ENCODE measurements at regions not wholly inside any gene's neighbourhood (a gene's known extent, or its start where the extent isn't known, plus 50 kb on each side); places are given as distances from the start of the nearest gene placed in this dataset.
A peak's percentile ranks its signal among the peaks of the same experiment; 100 is the strongest.
"Not testable (repeated sequence)": the region's sequence is repeated elsewhere in the genome, so short reads cannot be mapped to it uniquely, and the experiment has no call there.

DNA sequence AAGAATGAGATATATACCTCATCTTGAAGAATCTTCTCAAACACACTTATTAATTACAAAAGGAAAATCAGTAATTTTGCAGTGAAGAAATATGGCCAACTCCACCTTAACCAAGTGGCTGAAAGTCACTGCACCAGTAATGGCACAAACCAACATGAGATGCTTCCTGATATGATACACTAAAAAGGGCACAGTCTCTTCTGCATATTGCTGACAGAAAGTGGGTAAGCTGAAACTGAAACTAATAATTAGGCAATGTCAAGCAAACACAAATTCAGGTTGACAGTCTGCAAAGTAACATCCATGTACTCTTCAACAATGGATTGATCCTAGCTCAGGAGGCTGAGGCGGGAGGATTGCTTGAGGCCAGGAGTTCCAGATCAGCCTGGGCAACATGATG lies 56.1 kb downstream of the ZNF22 start:
- H4K20me1 ChIP-seq (ENCODE audit: control insufficient read depth, extremely low read depth, insufficient read depth, low read length); H3K9ac ChIP-seq (ENCODE audit: control insufficient read depth, extremely low read depth, insufficient read depth, low read length); H3K9me3 ChIP-seq (ENCODE audit: control insufficient read depth, low read depth, low read length); H3K4me3 ChIP-seq (ENCODE audit: control insufficient read depth in 2 of 3, extremely low read depth in 1 of 3, insufficient read depth in 2 of 3, low read depth in 1 of 3, low read length in 3 of 3); H3K79me2 ChIP-seq (ENCODE audit: control insufficient read depth, insufficient read depth, low read length); FAIRE-seq; H3K27me3 ChIP-seq (ENCODE audit: control insufficient read depth, extremely low read depth, insufficient read depth, low read length); H3K9me1 ChIP-seq (ENCODE audit: control insufficient read depth, extremely low read depth, insufficient read depth, low read length); H2AFZ ChIP-seq (ENCODE audit: control insufficient read depth, low read length); dilution Hi-C loops (cut with MboI; ENCODE audit: extremely low pct_ligation_motif_present, low sequenced_read_pairs); H3K27ac ChIP-seq (ENCODE audit: control insufficient read depth, insufficient read depth, low read length); H3K4me2 ChIP-seq (ENCODE audit: control insufficient read depth, extremely low read depth, insufficient read depth, low read depth, low read length); H3K36me3 ChIP-seq (ENCODE audit: control insufficient read depth in 2 of 2, extremely low read depth in 1 of 2, insufficient read depth in 2 of 2, low read length in 2 of 2); DNase-seq (ENCODE audit: low read depth, low spot score): not testable (repeated sequence)
- H3K4me1 ChIP-seq (ENCODE audit: control insufficient read depth, extremely low read depth, insufficient read depth, low read length) = peaks cover 11% of the 10 kb centered on the region

DNA sequence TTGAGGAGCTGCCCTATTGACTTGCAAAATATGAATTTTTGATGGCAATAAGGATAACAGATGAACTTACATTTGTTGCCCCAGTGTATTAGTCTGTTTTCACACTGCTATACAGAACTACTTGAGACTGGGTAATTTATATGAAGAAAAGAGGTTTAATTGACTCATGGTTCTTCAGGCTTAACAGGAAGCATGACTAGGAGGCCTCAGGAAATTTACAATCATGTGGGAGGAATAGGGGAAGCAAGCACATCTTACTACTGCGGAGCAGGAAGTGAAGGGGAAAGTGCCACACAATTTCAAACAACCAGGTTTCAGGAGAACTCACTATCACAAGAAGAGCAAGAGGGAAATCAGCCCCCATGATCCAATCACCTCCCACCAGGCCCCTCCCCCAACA lies 57.9 kb downstream of the ZNF22 start:
- dilution Hi-C loops (cut with MboI; ENCODE audit: extremely low pct_ligation_motif_present, low sequenced_read_pairs) = no loop called here
- Histone ChIP-seq H3K36me3 (ENCODE audit: control insufficient read depth in 2 of 2, extremely low read depth in 1 of 2, insufficient read depth in 2 of 2, low read length in 2 of 2) (no peaks in the 10 kb centered on the region), H2AFZ (ENCODE audit: control insufficient read depth, low read length) (peak overlapping the region; percentile 64), H3K27me3 (ENCODE audit: control insufficient read depth, extremely low read depth, insufficient read depth, low read length) (no peaks in the 10 kb centered on the region), H3K4me2 (ENCODE audit: control insufficient read depth, extremely low read depth, insufficient read depth, low read depth, low read length) (no peak overlapping the region), H3K9me3 (ENCODE audit: control insufficient read depth, low read depth, low read length) (no peaks in the 10 kb centered on the region), H3K79me2 (ENCODE audit: control insufficient read depth, insufficient read depth, low read length) (no peaks in the 10 kb centered on the region), H4K20me1 (ENCODE audit: control insufficient read depth, extremely low read depth, insufficient read depth, low read length) (no peaks in the 10 kb centered on the region), H3K9ac (ENCODE audit: control insufficient read depth, extremely low read depth, insufficient read depth, low read length) (no peak overlapping the region), H3K9me1 (ENCODE audit: control insufficient read depth, extremely low read depth, insufficient read depth, low read length) (no peaks in the 10 kb centered on the region), H3K4me1 (ENCODE audit: control insufficient read depth, extremely low read depth, insufficient read depth, low read length) (peaks cover 23% of the 10 kb centered on the region), H3K27ac (ENCODE audit: control insufficient read depth, insufficient read depth, low read length) (peak overlapping the region; percentile 45), H3K4me3 (ENCODE audit: control insufficient read depth in 2 of 3, extremely low read depth in 1 of 3, insufficient read depth in 2 of 3, low read depth in 1 of 3, low read length in 3 of 3) (no peak overlapping the region)
- FAIRE-seq (no peak), DNase-seq (ENCODE audit: low read depth, low spot score) (no peak)
- TF ChIP-seq, protein P1, sequence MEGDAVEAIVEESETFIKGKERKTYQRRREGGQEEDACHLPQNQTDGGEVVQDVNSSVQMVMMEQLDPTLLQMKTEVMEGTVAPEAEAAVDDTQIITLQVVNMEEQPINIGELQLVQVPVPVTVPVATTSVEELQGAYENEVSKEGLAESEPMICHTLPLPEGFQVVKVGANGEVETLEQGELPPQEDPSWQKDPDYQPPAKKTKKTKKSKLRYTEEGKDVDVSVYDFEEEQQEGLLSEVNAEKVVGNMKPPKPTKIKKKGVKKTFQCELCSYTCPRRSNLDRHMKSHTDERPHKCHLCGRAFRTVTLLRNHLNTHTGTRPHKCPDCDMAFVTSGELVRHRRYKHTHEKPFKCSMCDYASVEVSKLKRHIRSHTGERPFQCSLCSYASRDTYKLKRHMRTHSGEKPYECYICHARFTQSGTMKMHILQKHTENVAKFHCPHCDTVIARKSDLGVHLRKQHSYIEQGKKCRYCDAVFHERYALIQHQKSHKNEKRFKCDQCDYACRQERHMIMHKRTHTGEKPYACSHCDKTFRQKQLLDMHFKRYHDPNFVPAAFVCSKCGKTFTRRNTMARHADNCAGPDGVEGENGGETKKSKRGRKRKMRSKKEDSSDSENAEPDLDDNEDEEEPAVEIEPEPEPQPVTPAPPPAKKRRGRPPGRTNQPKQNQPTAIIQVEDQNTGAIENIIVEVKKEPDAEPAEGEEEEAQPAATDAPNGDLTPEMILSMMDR (optimal IDR thresholded peaks at IDR 0.05 in 1 of 3, IDR thresholded peaks at IDR 0.05 in 1 of 3, conservative IDR thresholded peaks at IDR 0.05 in 1 of 3; ENCODE audit: extremely low read depth in 1 of 3, insufficient read depth in 2 of 3, low read length in 3 of 3) = no peak
- TF ChIP-seq EZH2 (IDR thresholded peaks at IDR 0.05; ENCODE audit: low read length) = no peak

DNA sequence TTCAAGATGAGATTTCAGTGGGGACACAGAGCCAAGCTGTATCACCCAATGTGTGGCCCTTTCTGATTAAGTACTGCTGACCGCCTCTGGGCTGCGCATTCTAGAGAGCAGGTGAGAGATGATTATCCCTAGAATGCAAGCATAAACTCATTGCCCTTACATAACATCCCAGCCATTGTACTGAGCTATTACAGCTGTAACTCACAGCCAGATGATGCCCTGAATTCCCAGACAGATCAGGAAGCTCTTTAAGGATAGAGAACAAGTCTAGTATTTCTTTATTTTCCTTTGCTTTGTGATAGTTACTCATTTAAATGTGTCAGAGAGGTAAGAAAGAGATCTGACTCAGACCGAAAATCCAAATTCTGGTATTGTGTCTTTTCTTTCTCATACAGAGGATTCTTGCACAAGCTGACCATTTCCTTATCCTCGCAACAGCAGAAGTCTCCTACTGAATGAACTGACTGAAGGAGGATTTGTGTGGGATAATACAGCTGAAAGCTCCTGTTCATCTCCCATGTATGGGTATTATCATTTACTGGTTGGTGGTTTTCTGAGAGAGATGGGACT lies 58.4 kb downstream of the ZNF22 start:
- H3K9me3 ChIP-seq (ENCODE audit: control insufficient read depth, low read depth, low read length) = no peaks in the 10 kb centered on the region
- peaks cover 28% of the 10 kb centered on the region for H3K4me1 ChIP-seq (ENCODE audit: control insufficient read depth, extremely low read depth, insufficient read depth, low read length)
- FAIRE-seq (peak; percentile 26), DNase-seq (ENCODE audit: low read depth, low spot score) (peak; percentile 5)
- dilution Hi-C loops (cut with MboI; ENCODE audit: extremely low pct_ligation_motif_present, low sequenced_read_pairs) = no loop called here
- peak overlapping the region; percentile 64 for H2AFZ ChIP-seq (ENCODE audit: control insufficient read depth, low read length)
- H3K4me2 ChIP-seq (ENCODE audit: control insufficient read depth, extremely low read depth, insufficient read depth, low read depth, low read length) = no peak overlapping the region
- no peaks in the 10 kb centered on the region for H3K36me3 ChIP-seq (ENCODE audit: control insufficient read depth in 2 of 2, extremely low read depth in 1 of 2, insufficient read depth in 2 of 2, low read length in 2 of 2)
- H3K4me3 ChIP-seq (ENCODE audit: control insufficient read depth in 2 of 3, extremely low read depth in 1 of 3, insufficient read depth in 2 of 3, low read depth in 1 of 3, low read length in 3 of 3) = no peak overlapping the region
- H3K9ac ChIP-seq (ENCODE audit: control insufficient read depth, extremely low read depth, insufficient read depth, low read length) = no peak overlapping the region
- no peaks in the 10 kb centered on the region for H3K79me2 ChIP-seq (ENCODE audit: control insufficient read depth, insufficient read depth, low read length)
- no peaks in the 10 kb centered on the region for H3K9me1 ChIP-seq (ENCODE audit: control insufficient read depth, extremely low read depth, insufficient read depth, low read length)
- no peaks in the 10 kb centered on the region for H4K20me1 ChIP-seq (ENCODE audit: control insufficient read depth, extremely low read depth, insufficient read depth, low read length)
- TF ChIP-seq, protein P1 (optimal IDR thresholded peaks at IDR 0.05 in 1 of 3, IDR thresholded peaks at IDR 0.05 in 1 of 3, conservative IDR thresholded peaks at IDR 0.05 in 1 of 3; ENCODE audit: extremely low read depth in 1 of 3, insufficient read depth in 2 of 3, low read length in 3 of 3) = no peak
- TF ChIP-seq EZH2 (IDR thresholded peaks at IDR 0.05; ENCODE audit: low read length) = no peak
- H3K27me3 ChIP-seq (ENCODE audit: control insufficient read depth, extremely low read depth, insufficient read depth, low read length) = no peaks in the 10 kb centered on the region
- peak overlapping the region; percentile 45 for H3K27ac ChIP-seq (ENCODE audit: control insufficient read depth, insufficient read depth, low read length)

Measured in keratinocyte (primary cell).